ENCODE measurements at regions not wholly inside any gene's neighbourhood (a gene's known extent, or its start where the extent isn't known, plus 50 kb on each side); places are given as distances from the start of the nearest gene placed in this dataset.
"Not testable (repeated sequence)": the region's sequence is repeated elsewhere in the genome, so short reads cannot be mapped to it uniquely, and the experiment has no call there.

- Histone ChIP-seq H3K9me3 (no peaks in the 10 kb centered on the region), H3K36me3 (no peaks in the 10 kb centered on the region), H3K27ac (no peak overlapping the region), H3K27me3 (no peaks in the 10 kb centered on the region), H3K4me3 (no peak overlapping the region), H3K4me1 (no peaks in the 10 kb centered on the region)
- TF ChIP-seq POLR2AphosphoS5 (IDR thresholded peaks at IDR 0.05) (no peak), POLR2A (IDR thresholded peaks at IDR 0.05) (no peak), CTCF (IDR thresholded peaks at IDR 0.05) (no peak)
- intact Hi-C loops (cut with DNase I; ENCODE audit: low total_unique reads) = no loop called here
- no peak for DNase-seq (ENCODE audit: low spot score in 2 of 2)
These were observed 121.4 kb upstream of the OLFM3 start for GRCh38 chr1:102118150-102118549.

GRCh38 chr1:102110586-102110985 is 113.9 kb upstream of the OLFM3 start:
- no peaks in the 10 kb centered on the region for H3K27me3 ChIP-seq
- H3K9me3 ChIP-seq = no peaks in the 10 kb centered on the region
- no peaks in the 10 kb centered on the region for H3K36me3 ChIP-seq
- no peak overlapping the region for H3K27ac ChIP-seq
- DNase-seq (ENCODE audit: low spot score in 2 of 2) = no peak
- H3K4me3 ChIP-seq = no peak overlapping the region
- intact Hi-C loops (cut with DNase I; ENCODE audit: low total_unique reads) = no loop called here
- H3K4me1 ChIP-seq = no peaks in the 10 kb centered on the region
- no peak for TF ChIP-seq CTCF (IDR thresholded peaks at IDR 0.05)
- TF ChIP-seq POLR2AphosphoS5 (IDR thresholded peaks at IDR 0.05) = no peak
- TF ChIP-seq POLR2A (IDR thresholded peaks at IDR 0.05) = no peak

- H3K9me3 ChIP-seq; H3K27ac ChIP-seq; DNase-seq (ENCODE audit: low spot score in 2 of 2); H3K36me3 ChIP-seq; H3K27me3 ChIP-seq; H3K4me3 ChIP-seq; intact Hi-C loops (cut with DNase I; ENCODE audit: low total_unique reads); H3K4me1 ChIP-seq: not testable (repeated sequence)
These were observed 112.8 kb upstream of the OLFM3 start for GRCh38 chr1:102109493-102109892.

- H3K9me3 ChIP-seq = no peaks in the 10 kb centered on the region
- no peaks in the 10 kb centered on the region for H3K36me3 ChIP-seq
- H3K4me1 ChIP-seq = no peaks in the 10 kb centered on the region
- H3K27me3 ChIP-seq = no peaks in the 10 kb centered on the region
- intact Hi-C loops (cut with DNase I; ENCODE audit: low total_unique reads) = no loop called here
- H3K27ac ChIP-seq = no peak overlapping the region
- DNase-seq (ENCODE audit: low spot score in 2 of 2) = no peak
- no peak overlapping the region for H3K4me3 ChIP-seq
- TF ChIP-seq POLR2A (IDR thresholded peaks at IDR 0.05) = no peak
- no peak for TF ChIP-seq CTCF (IDR thresholded peaks at IDR 0.05)
- no peak for TF ChIP-seq POLR2AphosphoS5 (IDR thresholded peaks at IDR 0.05)
These were observed 110.7 kb upstream of the OLFM3 start for GRCh38 chr1:102107441-102107840.

- TF ChIP-seq CTCF (IDR thresholded peaks at IDR 0.05) (no peak), POLR2A (IDR thresholded peaks at IDR 0.05) (no peak), POLR2AphosphoS5 (IDR thresholded peaks at IDR 0.05) (no peak)
- DNase-seq (ENCODE audit: low spot score in 2 of 2) = no peak
- no peaks in the 10 kb centered on the region for H3K36me3 ChIP-seq
- H3K27ac ChIP-seq = no peak overlapping the region
- H3K4me3 ChIP-seq = no peak overlapping the region
- H3K9me3 ChIP-seq = no peaks in the 10 kb centered on the region
- intact Hi-C loops (cut with DNase I; ENCODE audit: low total_unique reads) = no loop called here
- H3K4me1 ChIP-seq = no peaks in the 10 kb centered on the region
- no peaks in the 10 kb centered on the region for H3K27me3 ChIP-seq
These were observed 109.3 kb upstream of the OLFM3 start for GRCh38 chr1:102105931-102106550.

- no peaks in the 10 kb centered on the region for H3K4me1 ChIP-seq
- no peak overlapping the region for H3K27ac ChIP-seq
- H3K4me3 ChIP-seq = no peak overlapping the region
- intact Hi-C loops (cut with DNase I; ENCODE audit: low total_unique reads) = no loop called here
- H3K9me3 ChIP-seq = no peaks in the 10 kb centered on the region
- no peak for DNase-seq (ENCODE audit: low spot score in 2 of 2)
- TF ChIP-seq POLR2A (IDR thresholded peaks at IDR 0.05) = no peak
- no peaks in the 10 kb centered on the region for H3K36me3 ChIP-seq
- H3K27me3 ChIP-seq = no peaks in the 10 kb centered on the region
These were observed 106.9 kb upstream of the OLFM3 start for GRCh38 chr1:102103646-102104045.

All from breast epithelium (tissue), 4 donors.